ENCODE measurements at regions not wholly inside any gene's neighbourhood (a gene's known extent, or its start where the extent isn't known, plus 50 kb on each side); places are given as distances from the start of the nearest gene placed in this dataset.

- H3K9me1 ChIP-seq (replicated peaks; ENCODE audit: control insufficient read depth, extremely low read depth, insufficient read depth, low read length): no peaks in the 10 kb centered on the region
- intact Hi-C loops (cut with micrococcal nuclease): no loop called here
These were observed 576.8 kb downstream of the UQCRFS1 start for GRCh38 chr19:28636016-28636629.

More at GRCh38 chr19:28636016-28636629, 576.8 kb downstream of the UQCRFS1 start:
- FAIRE-seq (no peak), DNase-seq (ENCODE audit: low read depth, low spot score) (no peak)
- no peaks in the 10 kb centered on the region for H3K9me3 ChIP-seq (replicated peaks; ENCODE audit: control insufficient read depth, insufficient read depth, low read length)
- H2AFZ ChIP-seq (ENCODE audit: low read depth, low read length): no peak overlapping the region
- H3K4me3 ChIP-seq (replicated peaks in 1 of 3; ENCODE audit: insufficient read depth in 1 of 3, low read depth in 1 of 3, low read length in 3 of 3): no peak overlapping the region
- no peaks in the 10 kb centered on the region for H3K79me2 ChIP-seq (ENCODE audit: control insufficient read depth, insufficient read depth, low read length)
- H3K27me3 ChIP-seq (ENCODE audit: control insufficient read depth in 2 of 2, insufficient read depth in 2 of 2, low read length in 2 of 2): no peaks in the 10 kb centered on the region
- BruUV-seq (replicated peaks): no TSS peak
- TF ChIP-seq JUN (IDR thresholded peaks at IDR 0.05; ENCODE audit: borderline replicate concordance, insufficient read depth, insufficient read length, low read depth): no peak
- TF ChIP-seq EZH2 (IDR thresholded peaks at IDR 0.05; ENCODE audit: borderline replicate concordance, low read depth, low read length, severe bottlenecking): no peak
- TF ChIP-seq POLR2AphosphoS5 (IDR thresholded peaks at IDR 0.05; ENCODE audit: insufficient read depth, low read depth, low read length): no peak
- no peak for TF ChIP-seq MYC (IDR thresholded peaks at IDR 0.05; ENCODE audit: low read depth, low read length)
- no peak for TF ChIP-seq FOS (IDR thresholded peaks at IDR 0.05; ENCODE audit: borderline replicate concordance, insufficient read depth, low read length)
- no peak for TF ChIP-seq MAX (IDR thresholded peaks at IDR 0.05; ENCODE audit: insufficient read depth, insufficient read length)
- no peak for TF ChIP-seq POLR2A (IDR thresholded peaks at IDR 0.05; ENCODE audit: low read depth, low read length)
- no peak for TF ChIP-seq CTCF (IDR thresholded peaks at IDR 0.05; ENCODE audit: extremely low read depth in 1 of 2, insufficient read depth in 1 of 2, low read depth in 1 of 2, low read length in 2 of 2)
- no peak for TF ChIP-seq GATA2 (IDR thresholded peaks at IDR 0.05; ENCODE audit: insufficient read depth, insufficient read length, low read depth, low read length)
- no peaks in the 10 kb centered on the region for H3K4me1 ChIP-seq (ENCODE audit: control insufficient read depth, extremely low read depth, insufficient read depth, low read length)
- dilution Hi-C loops (cut with MboI; ENCODE audit: extremely low pct_ligation_motif_present, low sequenced_read_pairs): no loop called here
- no peak overlapping the region for H3K9ac ChIP-seq (replicated peaks; ENCODE audit: extremely low read depth, insufficient read depth, low read length)
- no peak overlapping the region for H3K27ac ChIP-seq (ENCODE audit: insufficient read depth, low read depth, low read length)
- no peak overlapping the region for H3K4me2 ChIP-seq (ENCODE audit: insufficient read depth, low read length)
- ChIA-PET POLR2A (no interaction called here), CTCF (no interaction called here)
- no peaks in the 10 kb centered on the region for H4K20me1 ChIP-seq (replicated peaks; ENCODE audit: control insufficient read depth, extremely low read depth, insufficient read depth, low read length)
- H3K36me3 ChIP-seq (ENCODE audit: control insufficient read depth in 2 of 2, extremely low read depth in 1 of 2, insufficient read depth in 2 of 2, low read length in 2 of 2): no peaks in the 10 kb centered on the region

Data from endothelial cell of umbilical vein (primary cell).